ENCODE measurements at regions not wholly inside any gene's neighbourhood (a gene's known extent, or its start where the extent isn't known, plus 50 kb on each side); places are given as distances from the start of the nearest gene placed in this dataset.

- no peak for TF ChIP-seq MLX (CRISPR knock-in tag; IDR thresholded peaks at IDR 0.05)
- no peak overlapping the region for H3K4me3 ChIP-seq (replicated peaks in 1 of 3; ENCODE audit: insufficient read depth in 1 of 3, low read depth in 2 of 3, low read length in 3 of 3)
- H3K79me2 ChIP-seq (ENCODE audit: insufficient read depth, low read length), result no peaks in the 10 kb centered on the region
- in situ Hi-C loops (cut with HindIII; ENCODE audit: extremely low pct_ligation_motif_present, low pct_unique_long_range_greater_than_20kb) (loop anchor here (10.0 kb wide), 1 partner anchor 789 kb away; no protein-coding TSS in a partner anchor), intact Hi-C loops (cut with micrococcal nuclease; ENCODE audit: unreplicated experiment) (no loop called here)
- FAIRE-seq (no peak), DNase-seq (ENCODE audit: low spot score) (no peak), ATAC-seq (no peak)
- no TSS peak for BruUV-seq (replicated peaks)
- H3K4me2 ChIP-seq (ENCODE audit: low read depth, low read length), result no peak overlapping the region
- no peaks in the 10 kb centered on the region for H4K20me1 ChIP-seq (ENCODE audit: insufficient read depth, low read length)
- ChIA-PET CTCF (ENCODE audit: low intra/inter-chr PET ratio, low total read pairs) (interaction anchor here (1.3 kb wide), 1 partner anchor 787 kb away, joined by 6 read pairs; no protein-coding TSS in a partner anchor), POLR2A (no interaction called here)
- H3K27me3 ChIP-seq (ENCODE audit: control insufficient read depth in 1 of 2, insufficient read depth in 2 of 2, low read length in 2 of 2), result no peaks in the 10 kb centered on the region
- H3K4me1 ChIP-seq (ENCODE audit: insufficient read depth, low read length), result no peaks in the 10 kb centered on the region
- H3K27ac ChIP-seq (ENCODE audit: extremely low read length, insufficient read depth, low read length), result no peak overlapping the region
- no peaks in the 10 kb centered on the region for H3K36me3 ChIP-seq (replicated peaks in 1 of 2; ENCODE audit: control insufficient read depth in 1 of 2, insufficient read depth in 2 of 2, low read length in 2 of 2)
- no peaks in the 10 kb centered on the region for H3K9me3 ChIP-seq (ENCODE audit: low read length)
- no peak overlapping the region for H2AFZ ChIP-seq (ENCODE audit: low read length)
- no peak overlapping the region for H3K9ac ChIP-seq (ENCODE audit: insufficient read depth, low read depth, low read length)
- WGBS (ENCODE audit: low lambda C conversion rate), result 6% methylated on average over 6 of the region's 7 CpGs
These were observed 530.2 kb downstream of the SOX6 start for GRCh38 chr11:15825976-15826650.

- intact Hi-C loops (cut with micrococcal nuclease; ENCODE audit: unreplicated experiment), result no loop called here
- BruUV-seq (replicated peaks), result no TSS peak
- no peaks in the 10 kb centered on the region for H4K20me1 ChIP-seq (ENCODE audit: insufficient read depth, low read length)
- H3K36me3 ChIP-seq (replicated peaks in 1 of 2; ENCODE audit: control insufficient read depth in 1 of 2, insufficient read depth in 2 of 2, low read length in 2 of 2), result no peaks in the 10 kb centered on the region
- H3K9me3 ChIP-seq (ENCODE audit: low read length), result no peaks in the 10 kb centered on the region
- ATAC-seq (peak; percentile 87), FAIRE-seq (no peak), DNase-seq (ENCODE audit: low spot score) (no peak)
- H3K9ac ChIP-seq (ENCODE audit: insufficient read depth, low read depth, low read length), result no peak overlapping the region
- no peaks in the 10 kb centered on the region for H3K79me2 ChIP-seq (ENCODE audit: insufficient read depth, low read length)
- TF ChIP-seq CTCF (CRISPR knock-in tag; IDR thresholded peaks at IDR 0.05) (peak; percentile 78), RXRB (CRISPR knock-in tag; IDR thresholded peaks at IDR 0.05; ENCODE audit: borderline replicate concordance) (no peak), STAG1 (CRISPR knock-in tag; IDR thresholded peaks at IDR 0.05) (peak; percentile 77), SMC3 (IDR thresholded peaks at IDR 0.05; ENCODE audit: low read length) (peak; percentile 31; the same call in 1 of the 2 replicates), ZNF737 (CRISPR knock-in tag; IDR thresholded peaks at IDR 0.05; ENCODE audit: borderline replicate concordance) (no peak)
- in situ Hi-C loops (cut with HindIII; ENCODE audit: extremely low pct_ligation_motif_present, low pct_unique_long_range_greater_than_20kb), result loop anchor here (10.0 kb wide), 1 partner anchor 788 kb away; no protein-coding TSS in a partner anchor
- POLR2A ChIA-PET, result no interaction called here
- H3K27ac ChIP-seq (ENCODE audit: extremely low read length, insufficient read depth, low read length), result no peak overlapping the region
- CTCF ChIA-PET (ENCODE audit: low intra/inter-chr PET ratio, low total read pairs), result interaction anchor here (1.3 kb wide), 1 partner anchor 786 kb away, joined by 6 read pairs; no protein-coding TSS in a partner anchor
- H3K4me1 ChIP-seq (ENCODE audit: insufficient read depth, low read length), result no peaks in the 10 kb centered on the region
- H3K4me2 ChIP-seq (ENCODE audit: low read depth, low read length), result no peak overlapping the region
- no peaks in the 10 kb centered on the region for H3K27me3 ChIP-seq (ENCODE audit: control insufficient read depth in 1 of 2, insufficient read depth in 2 of 2, low read length in 2 of 2)
- no peak overlapping the region for H3K4me3 ChIP-seq (replicated peaks in 1 of 3; ENCODE audit: insufficient read depth in 1 of 3, low read depth in 2 of 3, low read length in 3 of 3)
- H2AFZ ChIP-seq (ENCODE audit: low read length), result no peak overlapping the region
These were observed 529.5 kb downstream of the SOX6 start for GRCh38 chr11:15826826-15827225.
